Panc1 (cell line): ENCODE measurements at regions not wholly inside any gene's neighbourhood (a gene's known extent, or its start where the extent isn't known, plus 50 kb on each side); places are given as distances from the start of the nearest gene placed in this dataset.
"Not testable (repeated sequence)": the region's sequence is repeated elsewhere in the genome, so short reads cannot be mapped to it uniquely, and the experiment has no call there.

ENCODE experiments used
- ATAC-seq: fragments of 200-7000 bp; cut with Tn5 transposase; 2 replicates; pipeline ENCODE4 v1.9.1; 2020; ENCODE audit warnings: mild to moderate bottlenecking, moderate library complexity
- BruUV-seq: library from RNA; stranded (reverse); fragments of 400-500 nt; replicated peaks from 2 replicates; lab custom pipeline; 2021; lab: Mats Ljungman, UMichigan
- CTCF ChIA-PET: fragments of 300-600 bp; sonication (Branson Sonifier 250); formaldehyde crosslinking; loops from one replicate; lab custom pipeline; 2022; ENCODE audit warnings: antibody characterized with exemption; lab: Charles Lee
- POLR2A ChIA-PET: fragments of 300-600 bp; sonication (Branson Sonifier 250); formaldehyde crosslinking; loops from one replicate; lab custom pipeline; 2022; ENCODE audit warnings: antibody characterized with exemption; lab: Charles Lee
- DNase-seq: peaks from one replicate; pipeline ENCODE4 v3.0.0-alpha.2; 2010; ENCODE audit warnings: low read depth, low spot score
- H3K27ac ChIP-seq: 2 replicates; pipeline ENCODE4 v1.5.1; 2011; ENCODE audit warnings: mild to moderate bottlenecking, low read length, inconsistent platforms
- H3K27me3 ChIP-seq: fragments of 200-500 bp; sonication (Bioruptor generic); 2 replicates; pipeline ENCODE4 v1.6.0; 2014; ENCODE audit warnings: low read length, inconsistent platforms; ENCODE audit not compliant: control insufficient read depth, insufficient read depth
- H3K36me3 ChIP-seq: fragments of 200-500 bp; sonication (Bioruptor generic); 2 replicates; pipeline ENCODE4 v1.5.1; 2014; ENCODE audit warnings: inconsistent platforms, mild to moderate bottlenecking, low read length, moderate library complexity; ENCODE audit not compliant: control insufficient read depth, insufficient read depth
- H3K4me1 ChIP-seq: 2 replicates; pipeline ENCODE4 v1.5.1; 2011; ENCODE audit warnings: inconsistent platforms, mild to moderate bottlenecking, low read length, moderate library complexity; ENCODE audit not compliant: control insufficient read depth, insufficient read depth
- H3K4me3 ChIP-seq, 2 experiments: 2 replicates each; pipeline ENCODE4 v1.5.1; 2011 to 2012; ENCODE audit warnings: low read depth in 2 of 2, low read length in 2 of 2, mild to moderate bottlenecking in 2 of 2, inconsistent platforms in 1 of 2, moderate library complexity in 1 of 2
- H3K9me3 ChIP-seq: fragments of 200-500 bp; sonication (Bioruptor generic); 2 replicates; pipeline ENCODE4 v1.5.1; 2014; ENCODE audit warnings: low read depth, mild to moderate bottlenecking, inconsistent platforms, low read length, moderate library complexity; ENCODE audit not compliant: control insufficient read depth, insufficient read depth
- POLR2AphosphoS5 ChIP-seq: IDR thresholded peaks from 2 replicates; pipeline ENCODE4 v1.6.1; 2012; ENCODE audit warnings: mild to moderate bottlenecking, low read depth, low read length, moderate library complexity
- REST ChIP-seq, 2 experiments: IDR thresholded peaks; 2 replicates each; pipeline ENCODE4 v1.6.1; 2011 to 2012; ENCODE audit warnings: low read depth in 2 of 2, control low read depth in 1 of 2, low read length in 1 of 2, mild to moderate bottlenecking in 1 of 2, moderate library complexity in 1 of 2; ENCODE audit not compliant: insufficient read depth in 1 of 2
- SIN3A ChIP-seq: IDR thresholded peaks from 2 replicates; pipeline ENCODE4 v1.6.1; 2012; ENCODE audit warnings: low read depth, mild to moderate bottlenecking, low read length, moderate library complexity, borderline replicate concordance; ENCODE audit not compliant: insufficient read depth
- TCF7L2 ChIP-seq: IDR thresholded peaks from 2 replicates; pipeline ENCODE4 v1.6.1; 2011; ENCODE audit warnings: mild to moderate bottlenecking, low read depth, low read length, inconsistent platforms
- in situ Hi-C: cut with HindIII; loops from 2 replicates; pipeline ENCODE4 v1.10.0; 2016; ENCODE audit warnings: low sequenced_read_pairs, low pct_unique_long_range_greater_than_20kb
- intact Hi-C: fragments of 100-400 bp; cut with micrococcal nuclease; formaldehyde crosslinking; loops from one replicate; pipeline ENCODE4 v1.10.0; 2022; ENCODE audit not compliant: unreplicated experiment
- TF ChIP-seq, protein P1 (sequence below): fragments of 450-650 bp; IDR thresholded peaks from 2 replicates; pipeline ENCODE4 v1.5.1; 2017; ENCODE audit warnings: mild to moderate bottlenecking

- in situ Hi-C loops (no loop called here), intact Hi-C loops (no loop called here)
- ChIA-PET POLR2A (no interaction called here), CTCF (no interaction called here)
- Histone ChIP-seq H3K27me3 (0 out of 2 replicates have a peak, but pooled peaks cover under 1% of the 10 kb centered on the region), H3K9me3 (no peaks in the 10 kb centered on the region), H3K4me1 (no peaks in the 10 kb centered on the region), H3K4me3 (no peak overlapping the region), H3K27ac (no peak overlapping the region), H3K36me3 (no peaks in the 10 kb centered on the region)
- no TSS peak for BruUV-seq
- ATAC-seq: no peak
- no peak for DNase-seq
- TF ChIP-seq, protein P1, sequence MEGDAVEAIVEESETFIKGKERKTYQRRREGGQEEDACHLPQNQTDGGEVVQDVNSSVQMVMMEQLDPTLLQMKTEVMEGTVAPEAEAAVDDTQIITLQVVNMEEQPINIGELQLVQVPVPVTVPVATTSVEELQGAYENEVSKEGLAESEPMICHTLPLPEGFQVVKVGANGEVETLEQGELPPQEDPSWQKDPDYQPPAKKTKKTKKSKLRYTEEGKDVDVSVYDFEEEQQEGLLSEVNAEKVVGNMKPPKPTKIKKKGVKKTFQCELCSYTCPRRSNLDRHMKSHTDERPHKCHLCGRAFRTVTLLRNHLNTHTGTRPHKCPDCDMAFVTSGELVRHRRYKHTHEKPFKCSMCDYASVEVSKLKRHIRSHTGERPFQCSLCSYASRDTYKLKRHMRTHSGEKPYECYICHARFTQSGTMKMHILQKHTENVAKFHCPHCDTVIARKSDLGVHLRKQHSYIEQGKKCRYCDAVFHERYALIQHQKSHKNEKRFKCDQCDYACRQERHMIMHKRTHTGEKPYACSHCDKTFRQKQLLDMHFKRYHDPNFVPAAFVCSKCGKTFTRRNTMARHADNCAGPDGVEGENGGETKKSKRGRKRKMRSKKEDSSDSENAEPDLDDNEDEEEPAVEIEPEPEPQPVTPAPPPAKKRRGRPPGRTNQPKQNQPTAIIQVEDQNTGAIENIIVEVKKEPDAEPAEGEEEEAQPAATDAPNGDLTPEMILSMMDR: no peak
- no peak for TF ChIP-seq TCF7L2
- no peak for TF ChIP-seq REST (IDR thresholded peaks at IDR 0.05; ENCODE audit: insufficient read depth in 1 of 2, low read depth in 2 of 2, low read length in 1 of 2)
- TF ChIP-seq SIN3A: no peak
- TF ChIP-seq POLR2AphosphoS5: no peak
These were observed 170.5 kb upstream of the NPY start for GRCh38 chr7:24113506-24113905.

GRCh38 chr7:24115661-24116060, 168.3 kb upstream of the NPY start:
- Histone ChIP-seq H3K27me3 (0 out of 2 replicates have a peak, but pooled peaks cover 3% of the 10 kb centered on the region), H3K27ac (no peak overlapping the region), H3K4me1 (no peaks in the 10 kb centered on the region), H3K36me3 (no peaks in the 10 kb centered on the region), H3K9me3 (no peaks in the 10 kb centered on the region), H3K4me3 (no peak overlapping the region)
- no TSS peak for BruUV-seq
- no peak for ATAC-seq
- in situ Hi-C loops: no loop called here
- no peak for DNase-seq
- ChIA-PET CTCF (no interaction called here), POLR2A (no interaction called here)
- TF ChIP-seq REST (IDR thresholded peaks at IDR 0.05; ENCODE audit: insufficient read depth in 1 of 2, low read depth in 2 of 2, low read length in 1 of 2): no peak
- TF ChIP-seq, protein P1: no peak
- TF ChIP-seq TCF7L2: no peak
- no peak for TF ChIP-seq POLR2AphosphoS5
- intact Hi-C loops: no loop called here

GRCh38 chr7:24117903-24118499, 166.0 kb upstream of the NPY start:
- in situ Hi-C loops, DNase-seq, H3K27me3 ChIP-seq, CTCF ChIA-PET, H3K4me1 ChIP-seq, BruUV-seq, POLR2A ChIA-PET, H3K27ac ChIP-seq, ATAC-seq, H3K36me3 ChIP-seq, intact Hi-C loops, H3K4me3 ChIP-seq, H3K9me3 ChIP-seq: not testable (repeated sequence)
